ENCODE measurements at regions not wholly inside any gene's neighbourhood (a gene's known extent, or its start where the extent isn't known, plus 50 kb on each side); places are given as distances from the start of the nearest gene placed in this dataset.
"Not testable (repeated sequence)": the region's sequence is repeated elsewhere in the genome, so short reads cannot be mapped to it uniquely, and the experiment has no call there.

DNA sequence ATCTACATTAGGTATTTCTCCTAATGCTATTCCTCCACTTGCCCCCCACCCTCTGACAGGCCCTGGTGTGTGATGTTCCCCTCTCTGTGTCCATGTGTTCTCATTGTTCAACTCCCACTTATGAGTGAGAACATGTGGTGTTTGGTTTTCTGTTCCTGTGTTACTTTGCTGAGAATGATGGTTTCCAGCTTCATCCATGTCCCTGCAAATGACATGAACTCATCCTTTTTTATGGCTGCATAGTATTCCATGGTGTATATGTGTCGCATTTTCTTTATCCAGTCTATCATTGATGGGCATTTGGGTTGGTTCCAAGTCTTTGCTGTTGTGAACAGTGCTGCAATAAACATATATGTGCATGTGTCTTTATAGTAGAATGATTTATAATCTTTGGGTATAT is 50.6 kb upstream of the GRHL3 start:
- H3K27ac Mint-ChIP-seq, H3K4me1 Mint-ChIP-seq, H3K4me3 Mint-ChIP-seq, H3K36me3 Mint-ChIP-seq, DNase-seq, POLR2A ChIA-PET, ATAC-seq: not testable (repeated sequence)
- H3K27me3 Mint-ChIP-seq: peaks cover 11 to 29% (median 27%) of the 10 kb centered on the region in 5 donors
- H3K9me3 Mint-ChIP-seq: peaks cover 3 to 43% (median 23%) of the 10 kb centered on the region in 9 donors

DNA sequence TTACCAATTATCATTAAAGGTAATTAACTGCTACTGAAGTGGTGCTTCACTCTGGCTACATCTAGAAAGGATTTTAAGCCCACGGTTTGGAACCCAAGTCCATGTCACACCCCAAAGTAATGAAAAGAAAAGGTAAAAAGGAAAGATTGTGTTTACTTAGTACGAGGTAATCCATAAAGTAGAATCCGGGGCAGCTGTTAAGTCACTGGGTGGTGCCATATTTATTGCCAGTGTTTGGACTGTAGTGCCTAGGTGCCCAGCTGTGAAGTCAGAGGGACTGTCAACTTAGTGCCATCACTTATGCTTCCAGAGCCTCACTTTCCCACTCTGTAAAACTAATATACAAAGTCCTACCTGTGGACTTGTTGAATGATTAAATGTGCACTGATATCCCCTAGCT is 52.2 kb upstream of the GRHL3 start:
- POLR2A ChIA-PET: no interaction called here
- Mint-ChIP-seq H3K9me3 (peaks cover 0 to 38% (median 9%) of the 10 kb centered on the region in 9 donors), H3K36me3 (peaks cover 0 to 10% (median 0%) of the 10 kb centered on the region in 3 donors), H3K4me1 (peaks cover 0 to 3% (median under 1%) of the 10 kb centered on the region in 4 donors), H3K27ac (no peak overlapping the region), H3K4me3 (no peak overlapping the region), H3K27me3 (peaks cover 3 to 17% (median 12%) of the 10 kb centered on the region in 5 donors)
- no peak for DNase-seq
- no peak for ATAC-seq

DNA sequence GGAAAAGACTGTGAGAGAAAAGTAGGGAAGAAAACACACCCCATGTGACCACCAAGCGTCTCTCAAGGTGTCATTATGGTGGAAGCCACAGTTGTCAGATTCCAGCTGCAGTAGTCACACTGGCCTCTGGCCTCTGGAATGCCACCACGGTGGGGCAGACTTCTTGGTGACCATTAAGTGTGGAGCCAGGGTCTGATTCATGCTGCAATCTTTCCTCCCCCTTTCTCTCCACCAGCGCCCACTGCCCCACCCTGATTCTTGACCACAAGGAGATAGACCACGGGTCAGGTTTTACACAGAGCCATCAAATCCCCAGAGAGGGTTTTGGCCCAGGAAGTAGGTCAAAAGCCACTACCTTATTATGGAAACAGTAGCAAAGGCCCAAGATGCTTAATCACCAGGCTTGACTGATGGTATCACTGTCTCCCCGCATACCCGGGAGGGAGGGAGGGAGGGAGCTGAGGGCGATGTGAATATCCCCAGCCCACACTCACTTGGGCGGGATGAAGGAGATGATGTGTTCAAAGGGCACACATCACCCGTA is 52.7 kb upstream of the GRHL3 start:
- H3K4me3 Mint-ChIP-seq: no peak overlapping the region
- peaks cover 0 to 10% (median 0%) of the 10 kb centered on the region in 3 donors for H3K36me3 Mint-ChIP-seq
- peaks cover 0 to 3% (median under 1%) of the 10 kb centered on the region in 4 donors for H3K4me1 Mint-ChIP-seq
- DNase-seq: no peak
- H3K9me3 Mint-ChIP-seq: peaks cover 0 to 33% (median 5%) of the 10 kb centered on the region in 9 donors
- ATAC-seq: no peak
- H3K27me3 Mint-ChIP-seq: peaks cover 3 to 11% (median 7%) of the 10 kb centered on the region in 5 donors
- POLR2A ChIA-PET: interaction anchor here (0.7 kb wide), 1 partner anchor 88 kb away, joined by 4 read pairs; no protein-coding TSS in a partner anchor
- no peak overlapping the region for H3K27ac Mint-ChIP-seq

DNA sequence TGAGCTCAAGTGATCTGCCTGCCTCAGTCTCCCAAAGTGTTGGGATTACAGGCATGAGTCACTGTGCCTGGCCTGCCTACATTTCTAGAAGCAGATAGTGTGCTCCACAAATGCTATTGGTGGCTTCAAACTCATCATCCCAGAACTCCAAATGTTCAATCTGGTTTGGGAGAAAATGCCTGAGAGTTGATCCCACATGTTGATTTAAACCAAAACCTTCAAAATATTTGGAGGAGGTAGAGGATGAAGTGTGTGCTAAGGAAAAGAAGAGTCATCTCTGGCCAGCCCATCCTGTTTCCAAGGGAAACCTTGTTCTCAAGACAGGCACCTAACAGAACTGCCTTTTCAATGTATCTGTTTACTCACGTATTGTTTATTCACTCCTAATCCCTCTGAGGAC is 55.4 kb upstream of the GRHL3 start:
- peaks cover 0 to 15% (median 2%) of the 10 kb centered on the region in 9 donors for H3K9me3 Mint-ChIP-seq
- H3K4me1 Mint-ChIP-seq: peaks cover 0 to 4% (median 2%) of the 10 kb centered on the region in 4 donors
- peak overlapping the region in 1 of 10 donors; percentile 25 for H3K27ac Mint-ChIP-seq
- H3K27me3 Mint-ChIP-seq: peaks cover 0 to 10% (median 3%) of the 10 kb centered on the region in 5 donors
- DNase-seq (no peak), ATAC-seq (no peak)
- H3K36me3 Mint-ChIP-seq: peaks cover 0 to 10% (median 0%) of the 10 kb centered on the region in 3 donors
- no peak overlapping the region for H3K4me3 Mint-ChIP-seq
- POLR2A ChIA-PET: interaction anchor here (0.5 kb wide), 1 partner anchor 383 kb away, joined by 5 read pairs; no protein-coding TSS in a partner anchor

DNA sequence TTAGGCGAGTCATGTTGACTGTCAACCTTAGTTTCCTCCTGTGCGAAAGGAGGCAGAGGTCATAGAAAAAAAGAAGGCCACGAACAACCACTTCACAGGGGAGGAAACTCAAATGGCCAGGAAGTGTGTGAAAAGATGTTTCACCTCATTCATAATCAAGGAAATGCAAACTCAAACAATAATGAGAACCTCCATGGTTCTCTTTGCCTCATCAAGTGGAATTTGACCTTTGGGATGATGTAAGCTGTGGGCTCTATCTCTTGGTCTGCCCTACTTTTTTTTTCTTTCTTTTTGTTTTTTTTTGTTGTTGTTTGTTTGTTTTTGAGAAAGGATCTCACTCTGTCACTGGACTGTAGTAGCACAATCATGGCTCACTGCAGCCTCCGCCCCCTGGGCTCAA is 55.9 kb upstream of the GRHL3 start:
- H3K4me3 Mint-ChIP-seq: no peak overlapping the region
- peaks cover 0 to 15% (median 2%) of the 10 kb centered on the region in 9 donors for H3K9me3 Mint-ChIP-seq
- no peak for DNase-seq
- H3K4me1 Mint-ChIP-seq: peaks cover 0 to 4% (median 2%) of the 10 kb centered on the region in 4 donors
- H3K27me3 Mint-ChIP-seq: peaks cover 0 to 11% (median 4%) of the 10 kb centered on the region in 5 donors
- H3K27ac Mint-ChIP-seq: no peak overlapping the region
- POLR2A ChIA-PET: no interaction called here
- ATAC-seq: no peak
- H3K36me3 Mint-ChIP-seq: peaks cover 0 to 10% (median 0%) of the 10 kb centered on the region in 3 donors

DNA sequence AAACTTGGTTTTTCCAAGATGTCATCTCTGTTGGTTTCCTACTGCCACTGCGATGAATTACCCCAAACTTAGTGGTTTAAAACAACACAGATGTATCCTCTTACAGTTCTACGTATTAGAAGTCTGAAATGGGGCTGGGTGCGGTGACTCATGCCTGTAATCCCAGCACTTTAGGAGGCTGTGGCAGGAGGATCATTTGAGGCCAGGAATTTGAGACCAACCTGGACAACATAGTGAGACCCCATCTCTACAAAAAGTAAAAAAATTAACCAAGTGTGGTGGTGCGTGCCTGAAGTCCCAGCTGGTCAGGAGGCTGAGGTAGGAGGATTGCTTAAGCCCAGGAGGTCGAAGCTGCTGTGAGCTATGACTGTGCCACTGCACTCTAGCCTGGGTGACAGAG is 57.2 kb upstream of the GRHL3 start:
- ATAC-seq (no peak), DNase-seq (no peak)
- Mint-ChIP-seq H3K36me3 (peaks cover 0 to 10% (median 0%) of the 10 kb centered on the region in 3 donors), H3K27ac (no peak overlapping the region), H3K4me3 (no peak overlapping the region), H3K9me3 (peaks cover 0 to 15% (median 2%) of the 10 kb centered on the region in 9 donors), H3K27me3 (peaks cover 0 to 11% (median 4%) of the 10 kb centered on the region in 5 donors), H3K4me1 (peaks cover 0 to 4% (median 2%) of the 10 kb centered on the region in 4 donors)
- POLR2A ChIA-PET: no interaction called here

DNA sequence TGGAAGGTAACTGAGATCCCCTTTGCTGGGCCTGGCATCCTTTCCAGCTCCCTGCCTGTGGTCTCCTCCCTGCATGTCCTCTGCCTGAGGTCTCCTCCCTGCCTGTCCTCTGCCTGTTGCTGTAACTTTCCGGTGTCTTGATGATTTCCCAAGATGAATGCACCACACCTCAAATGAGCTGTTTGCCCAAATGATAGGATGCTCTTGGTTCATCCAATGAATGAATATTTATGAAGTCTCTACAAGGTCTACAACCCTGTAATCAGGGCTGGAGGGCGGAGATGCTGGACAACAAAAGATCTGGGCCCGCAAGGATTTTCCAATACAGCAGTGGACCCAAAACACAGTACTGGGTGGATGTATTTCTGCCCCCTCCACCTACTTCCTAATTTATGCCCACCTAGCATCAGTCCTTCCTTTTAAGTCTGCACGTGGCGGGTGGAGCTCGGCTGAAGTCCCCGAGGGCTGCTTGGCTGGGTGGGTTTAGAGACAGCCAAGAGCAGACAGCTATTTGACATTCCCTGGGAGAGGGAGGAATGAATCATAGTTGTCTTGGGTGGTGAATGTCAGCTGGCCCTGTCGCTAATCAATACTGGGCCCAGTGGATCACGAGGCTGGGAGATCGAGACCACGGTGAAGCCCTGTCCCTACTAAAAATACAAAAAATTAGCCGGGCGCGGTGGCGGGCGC is 60.3 kb upstream of the GRHL3 start:
- ATAC-seq (no peak), DNase-seq (no peak)
- H3K4me1 Mint-ChIP-seq: peaks cover 0 to 6% (median 2%) of the 10 kb centered on the region in 4 donors
- H3K4me3 Mint-ChIP-seq: no peak overlapping the region
- H3K27ac Mint-ChIP-seq: no peak overlapping the region
- POLR2A ChIA-PET: no interaction called here
- peaks cover 0 to 15% (median 0%) of the 10 kb centered on the region in 9 donors for H3K9me3 Mint-ChIP-seq
- peaks cover 0 to 10% (median 0%) of the 10 kb centered on the region in 3 donors for H3K36me3 Mint-ChIP-seq
- peaks cover 0 to 11% (median 1%) of the 10 kb centered on the region in 5 donors for H3K27me3 Mint-ChIP-seq

DNA sequence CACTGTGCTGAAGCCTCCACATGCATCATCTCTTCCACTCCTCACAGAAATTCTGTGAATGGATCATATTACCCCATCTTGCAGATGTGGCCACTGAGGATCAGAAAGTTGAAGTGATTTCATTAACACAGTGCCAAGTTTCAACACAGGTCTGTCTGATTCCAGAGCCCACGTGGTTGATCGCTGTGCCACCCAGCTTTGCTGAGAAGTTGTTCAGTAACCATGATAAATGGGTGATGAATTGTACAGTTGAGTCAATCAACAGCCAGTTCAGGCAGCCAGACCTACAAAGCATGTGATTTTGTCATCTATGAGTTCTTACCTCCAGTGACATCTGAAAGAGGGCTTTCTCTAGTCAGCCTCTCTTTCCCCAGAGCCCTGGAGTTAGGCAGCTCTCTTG is 61.8 kb upstream of the GRHL3 start:
- peaks cover 0 to 4% (median 1%) of the 10 kb centered on the region in 4 donors for H3K4me1 Mint-ChIP-seq
- POLR2A ChIA-PET: no interaction called here
- peaks cover 0 to 8% (median 1%) of the 10 kb centered on the region in 5 donors for H3K27me3 Mint-ChIP-seq
- no peak for ATAC-seq
- peaks cover 0 to 2% (median 0%) of the 10 kb centered on the region in 9 donors for H3K9me3 Mint-ChIP-seq
- no peak overlapping the region for H3K4me3 Mint-ChIP-seq
- H3K36me3 Mint-ChIP-seq: peaks cover 0 to 1% (median 0%) of the 10 kb centered on the region in 3 donors
- no peak for DNase-seq
- no peak overlapping the region for H3K27ac Mint-ChIP-seq

DNA sequence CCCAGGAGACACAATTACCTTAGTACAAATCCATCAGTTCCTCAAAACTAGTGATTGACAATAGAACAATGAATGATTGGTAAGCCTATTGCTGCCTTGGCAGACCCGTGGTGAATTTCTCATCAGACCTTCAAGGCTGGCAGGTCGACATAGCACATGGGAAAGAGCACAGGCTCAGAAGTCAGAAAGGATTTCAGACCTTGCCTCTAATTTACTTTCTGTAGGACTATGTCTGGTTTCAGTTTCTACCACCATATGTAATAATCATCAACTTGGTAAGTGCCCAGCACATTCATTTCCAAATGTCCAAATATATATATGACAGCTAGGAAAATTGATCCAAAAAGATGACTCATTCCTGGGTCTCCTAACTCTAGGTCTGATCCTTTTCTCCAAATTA is 62.5 kb upstream of the GRHL3 start:
- H3K4me1 Mint-ChIP-seq: peaks cover 0 to 4% (median 1%) of the 10 kb centered on the region in 4 donors
- POLR2A ChIA-PET: no interaction called here
- no peaks in the 10 kb centered on the region for H3K9me3 Mint-ChIP-seq
- DNase-seq: no peak
- H3K4me3 Mint-ChIP-seq: no peak overlapping the region
- H3K27ac Mint-ChIP-seq: no peak overlapping the region
- H3K27me3 Mint-ChIP-seq: peaks cover 0 to 8% (median 1%) of the 10 kb centered on the region in 5 donors
- no peaks in the 10 kb centered on the region for H3K36me3 Mint-ChIP-seq
- ATAC-seq: no peak

DNA sequence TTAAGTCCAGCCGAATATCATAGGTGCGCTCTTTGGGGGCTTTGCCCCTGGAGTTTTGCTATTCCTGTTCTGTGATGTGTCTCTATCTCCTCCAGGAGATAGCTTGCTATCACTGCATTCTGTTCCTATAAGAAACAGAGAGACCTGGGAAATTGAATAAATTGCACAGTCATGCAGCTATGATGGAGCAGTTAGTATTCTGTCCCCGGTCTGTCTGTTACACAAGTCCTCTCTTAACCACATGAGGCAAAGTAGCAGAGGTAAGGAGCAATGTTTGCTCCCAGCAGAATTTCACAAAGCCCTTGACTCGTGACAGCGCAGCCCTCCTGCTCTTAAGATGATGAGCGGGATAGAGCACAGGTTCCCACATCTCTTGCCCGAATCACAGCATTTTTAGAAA is 63.9 kb upstream of the GRHL3 start:
- Mint-ChIP-seq H3K36me3 (no peaks in the 10 kb centered on the region), H3K9me3 (no peaks in the 10 kb centered on the region), H3K27me3 (peaks cover 0 to 4% (median 1%) of the 10 kb centered on the region in 5 donors), H3K4me1 (peaks cover 0 to 3% (median 0%) of the 10 kb centered on the region in 4 donors), H3K4me3 (no peak overlapping the region), H3K27ac (no peak overlapping the region)
- ATAC-seq: no peak
- POLR2A ChIA-PET: interaction anchor here (0.6 kb wide), 1 partner anchor 1267 kb away, joined by 8 read pairs; no protein-coding TSS in a partner anchor
- DNase-seq: no peak

DNA sequence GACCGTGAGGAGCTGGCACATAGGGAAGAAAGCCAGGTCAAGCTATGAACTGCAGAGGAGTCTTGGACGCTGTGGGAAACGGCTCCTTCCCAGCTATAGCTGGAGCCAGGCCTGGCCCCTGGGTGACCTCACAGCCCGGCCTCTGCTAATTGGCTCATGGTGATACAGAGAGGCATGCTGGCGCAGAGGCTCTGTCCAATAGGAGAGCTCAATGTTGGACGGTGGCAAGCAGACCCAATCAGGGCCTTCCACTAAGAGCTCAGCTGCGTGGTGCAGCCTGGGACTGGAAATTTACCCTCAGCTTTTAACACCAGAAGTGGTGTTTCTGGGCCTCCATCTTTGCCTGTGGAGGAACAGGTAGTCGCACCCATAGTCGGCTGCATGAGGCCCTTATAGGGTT is 64.4 kb upstream of the GRHL3 start:
- no peak overlapping the region for H3K27ac Mint-ChIP-seq
- peaks cover 0 to 3% (median 0%) of the 10 kb centered on the region in 4 donors for H3K4me1 Mint-ChIP-seq
- no peak for DNase-seq
- POLR2A ChIA-PET: no interaction called here
- no peak overlapping the region for H3K4me3 Mint-ChIP-seq
- H3K9me3 Mint-ChIP-seq: no peaks in the 10 kb centered on the region
- ATAC-seq: no peak
- H3K36me3 Mint-ChIP-seq: no peaks in the 10 kb centered on the region
- peaks cover 0 to 4% (median 1%) of the 10 kb centered on the region in 5 donors for H3K27me3 Mint-ChIP-seq

DNA sequence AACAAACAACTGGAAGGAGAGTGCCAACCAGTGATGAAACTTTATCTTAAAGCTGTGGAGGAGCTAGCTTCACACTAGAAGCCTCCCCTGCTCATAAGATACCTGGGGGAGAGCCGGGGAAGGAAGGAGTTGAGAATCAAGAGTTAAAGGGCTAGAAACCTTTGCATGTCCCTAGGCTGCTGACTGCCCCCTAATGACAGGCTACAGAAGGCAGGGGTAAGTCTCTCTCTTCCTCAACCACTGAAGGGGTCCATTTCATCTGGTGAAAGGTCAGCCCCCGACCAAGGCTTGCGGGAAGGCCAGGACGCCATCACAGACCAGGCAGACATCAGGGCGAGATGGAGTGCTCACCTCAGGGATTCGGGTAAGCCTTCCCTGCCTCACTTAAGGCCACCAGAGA is 65.6 kb upstream of the GRHL3 start:
- Mint-ChIP-seq H3K27ac (no peak overlapping the region), H3K9me3 (no peaks in the 10 kb centered on the region), H3K27me3 (peaks cover 0 to 4% (median 0%) of the 10 kb centered on the region in 5 donors), H3K36me3 (no peaks in the 10 kb centered on the region), H3K4me3 (no peak overlapping the region), H3K4me1 (peaks cover 0 to 5% (median 3%) of the 10 kb centered on the region in 4 donors)
- no peak for ATAC-seq
- POLR2A ChIA-PET: no interaction called here
- DNase-seq: no peak

DNA sequence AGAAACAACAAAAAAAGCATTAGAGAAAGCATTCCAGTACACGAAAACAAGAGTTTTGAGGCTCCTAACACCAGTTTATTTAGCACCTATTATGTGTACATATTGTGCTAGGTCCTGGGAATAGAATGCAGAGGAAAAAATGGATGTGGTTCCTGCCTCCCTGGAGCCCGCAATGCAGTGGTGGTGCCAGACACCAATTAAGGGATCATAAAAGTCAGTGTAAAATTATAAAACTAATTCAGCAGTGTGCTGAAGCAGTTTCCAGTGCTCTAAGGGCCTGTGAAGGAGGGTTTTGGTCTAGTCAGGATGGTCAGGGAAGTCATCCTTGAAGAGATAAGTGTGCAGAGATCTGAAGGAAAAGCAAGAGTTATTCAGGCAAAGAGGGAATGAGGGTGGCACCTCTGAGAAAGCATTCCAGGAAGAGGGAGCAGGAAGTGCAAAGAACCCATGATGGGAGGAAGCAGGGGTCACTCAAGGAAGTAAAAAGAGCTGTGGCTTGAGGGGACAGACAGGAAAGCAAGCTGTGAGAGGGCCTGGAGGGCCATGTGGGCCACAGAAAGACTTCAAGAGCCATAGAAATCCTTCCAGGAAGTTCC is 65.2 kb upstream of the IFNLR1 start:
- Mint-ChIP-seq H3K27ac (no peak overlapping the region), H3K9me3 (no peaks in the 10 kb centered on the region)

More for the DNA sequence above, 65.2 kb upstream of the IFNLR1 start:
- peaks cover 0 to 5% (median 3%) of the 10 kb centered on the region in 4 donors for H3K4me1 Mint-ChIP-seq
- DNase-seq: no peak
- ATAC-seq: no peak
- no peaks in the 10 kb centered on the region for H3K36me3 Mint-ChIP-seq
- H3K4me3 Mint-ChIP-seq: no peak overlapping the region
- POLR2A ChIA-PET: no interaction called here
- peaks cover 0 to 4% (median 0%) of the 10 kb centered on the region in 5 donors for H3K27me3 Mint-ChIP-seq
